Stimulated activated CD8-positive, alpha-beta memory T cell treated with anti-CD3 and anti-CD28 coated beads, Interleukin-2, amount 100 ng/mL, for 1 hour (primary cell): ENCODE measurements at regions not wholly inside any gene's neighbourhood (a gene's known extent, or its start where the extent isn't known, plus 50 kb on each side); places are given as distances from the start of the nearest gene placed in this dataset.
"Not testable (repeated sequence)": the region's sequence is repeated elsewhere in the genome, so short reads cannot be mapped to it uniquely, and the experiment has no call there.

Source experiments
- DNase-seq, 2 donors: peaks; one replicate each; pipeline ENCODE4 v3.0.0-alpha.2; 2020; ENCODE audit warnings: low read depth in 2 of 2

DNA sequence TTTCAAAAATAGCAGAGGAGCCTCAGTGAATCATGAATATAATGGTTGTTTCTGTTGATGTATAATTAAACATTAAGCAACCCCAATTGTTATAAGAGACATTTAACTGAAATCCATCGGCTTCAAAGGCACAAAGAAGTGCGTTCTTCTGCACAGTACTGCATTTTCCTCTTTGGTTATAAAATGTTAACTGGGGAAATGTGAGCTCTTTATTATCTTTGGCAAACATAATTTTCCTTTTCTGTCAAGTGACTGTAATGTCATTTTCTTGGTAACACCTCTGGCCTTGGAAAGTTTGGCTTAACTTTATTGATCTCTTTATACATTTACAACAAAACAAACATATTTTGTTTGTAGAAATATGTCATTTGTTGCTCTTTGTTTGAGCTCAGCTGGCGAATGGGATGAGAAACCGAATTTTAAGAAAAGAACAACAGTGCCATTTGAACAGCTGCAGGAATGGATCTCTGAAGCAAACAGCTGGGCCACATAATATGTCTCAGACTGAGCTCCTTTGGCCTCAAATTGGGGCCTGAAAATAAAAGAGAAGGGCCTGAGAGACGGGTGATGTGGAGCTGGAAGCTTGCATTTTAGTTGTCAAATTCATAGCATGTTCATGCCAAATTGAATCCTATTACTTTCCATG is 427.0 kb upstream of the SPTLC3 start:
- no peak for DNase-seq

DNA sequence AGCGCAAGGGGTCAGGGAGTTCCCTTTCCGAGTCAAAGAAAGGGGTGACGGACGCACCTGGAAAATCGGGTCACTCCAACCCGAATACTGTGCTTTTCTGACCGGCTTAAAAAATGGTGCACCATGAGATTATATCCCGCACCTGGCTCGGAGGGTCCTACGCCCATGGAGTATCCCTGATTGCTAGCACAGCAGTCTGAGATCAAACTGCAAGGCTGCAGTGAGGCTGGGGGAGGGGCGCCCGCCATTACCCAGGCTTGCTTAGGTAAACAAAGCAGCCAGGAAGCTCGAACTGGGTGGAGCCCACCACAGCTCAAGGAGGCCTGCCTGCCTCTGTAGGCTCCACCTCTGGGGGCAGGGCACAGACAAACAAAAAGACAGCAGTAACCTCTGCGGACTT is 426.1 kb upstream of the SPTLC3 start:
- not testable (repeated sequence) for DNase-seq

DNA sequence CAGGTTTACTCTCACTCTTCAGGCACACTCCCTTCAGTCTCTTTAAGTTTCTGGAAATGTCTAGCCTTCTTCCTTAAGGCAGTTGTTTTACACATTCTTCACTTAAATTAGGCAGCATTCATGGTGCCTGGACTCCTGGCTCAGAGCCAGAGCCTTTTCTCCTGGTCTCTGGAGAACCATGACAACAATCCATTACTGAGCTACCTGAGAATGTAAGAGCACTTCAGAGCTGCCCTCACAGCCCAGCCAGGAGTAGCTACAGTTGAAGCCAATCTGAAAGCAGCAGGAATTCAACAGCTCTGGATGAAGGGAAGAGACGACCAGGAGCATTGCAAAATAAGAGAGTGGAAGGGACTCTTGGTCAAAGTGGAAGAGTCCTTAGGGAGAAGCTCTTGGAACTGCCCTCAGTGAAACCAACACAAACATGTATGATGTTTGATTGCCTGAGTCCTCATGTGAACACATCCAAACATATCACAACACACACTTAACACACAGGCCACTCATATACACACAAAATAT is 416.8 kb upstream of the SPTLC3 start:
- no peak for DNase-seq

DNA sequence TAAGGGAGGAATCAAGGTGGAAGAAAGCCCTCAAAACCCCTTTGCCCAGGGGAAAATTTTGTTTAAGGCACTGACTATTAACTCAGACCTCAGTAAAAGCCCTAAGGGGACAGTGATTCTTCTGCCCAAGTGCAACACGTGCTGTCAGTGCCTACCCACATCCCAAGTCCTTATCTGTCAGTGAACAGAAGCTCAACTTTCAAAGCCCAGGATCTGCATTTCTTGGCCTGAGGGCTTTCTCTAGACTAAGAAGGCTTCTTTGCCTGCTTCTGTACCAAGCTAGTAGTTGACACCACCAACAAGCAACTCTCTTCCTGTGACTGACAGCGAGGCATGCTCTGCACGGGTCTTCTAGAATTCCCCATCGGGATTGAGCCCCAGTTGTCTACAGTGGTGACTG is 416.0 kb upstream of the SPTLC3 start:
- DNase-seq = no peak

DNA sequence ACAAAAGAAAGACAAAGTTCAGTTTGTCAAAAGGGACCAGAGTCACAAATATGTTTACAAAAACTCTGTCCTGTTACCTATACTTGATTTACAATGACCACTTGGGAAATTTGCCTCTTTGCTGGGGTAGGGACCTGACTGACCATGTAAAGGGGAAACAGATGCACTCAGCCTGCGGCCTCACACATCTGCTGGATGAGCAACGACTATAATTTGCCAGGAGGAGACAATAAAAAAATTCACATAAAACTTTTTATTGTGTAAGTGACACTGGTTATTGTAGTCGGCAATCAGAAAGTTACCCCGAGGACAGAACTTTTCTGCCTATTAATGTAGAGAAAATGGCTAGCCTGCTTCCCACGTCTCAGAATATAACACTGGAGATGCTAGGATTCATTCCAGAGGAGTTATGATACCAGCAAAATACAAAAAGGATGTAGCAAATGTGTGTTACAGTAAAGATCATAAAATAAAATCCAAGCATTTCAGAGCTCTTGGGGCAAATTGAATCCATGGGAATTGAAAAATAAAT is 415.4 kb upstream of the SPTLC3 start:
- no peak for DNase-seq

DNA sequence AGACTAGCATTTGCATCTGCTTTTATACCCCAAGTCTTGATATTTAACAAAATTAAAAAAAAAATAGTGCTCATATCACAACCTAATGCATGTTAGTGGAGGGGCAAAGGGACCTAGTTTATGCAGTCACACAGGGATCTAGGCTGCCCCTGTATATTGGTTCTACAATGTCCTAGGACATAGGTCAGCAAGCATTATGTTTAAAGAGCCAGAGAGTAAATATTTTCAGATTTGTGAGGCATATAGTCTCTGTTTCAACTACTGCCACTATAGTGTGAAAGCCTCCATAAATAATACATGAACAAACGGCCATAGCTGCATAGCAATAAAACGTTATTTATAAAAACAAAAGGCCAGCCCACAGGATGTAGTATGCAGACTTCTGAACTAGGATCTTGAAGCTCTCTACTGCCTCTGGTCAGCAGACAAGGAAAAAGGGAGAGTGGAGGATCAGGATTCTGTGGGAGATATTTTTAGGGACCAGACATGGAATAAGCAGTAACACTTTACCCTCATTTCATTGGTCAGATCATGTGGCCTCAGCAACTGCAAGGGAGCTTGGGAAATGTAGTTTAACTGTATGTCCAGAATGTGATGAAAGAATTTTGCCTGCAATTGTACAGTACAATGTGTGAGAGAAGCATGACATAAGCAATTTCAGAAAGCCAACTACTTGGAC is 414.2 kb upstream of the SPTLC3 start:
- DNase-seq = no peak

DNA sequence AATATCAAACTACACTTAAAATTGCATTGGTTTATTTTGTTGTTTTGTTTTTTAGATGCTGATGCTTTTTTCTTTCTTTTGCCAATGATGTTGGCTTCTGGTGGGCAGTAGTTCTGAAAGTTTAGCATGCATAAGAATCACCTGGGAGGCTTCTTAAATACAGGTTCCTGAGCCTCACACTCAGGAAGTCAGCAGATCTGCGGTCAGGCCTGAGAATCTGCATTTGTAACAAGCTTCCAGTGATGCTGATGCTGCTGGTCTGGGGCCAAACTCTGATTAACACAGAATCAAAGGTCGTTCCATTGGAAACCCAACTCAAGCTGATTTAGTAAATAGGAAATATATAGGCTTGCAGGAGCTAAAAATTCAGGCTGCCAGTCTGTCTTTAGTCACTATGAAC is 412.9 kb upstream of the SPTLC3 start:
- DNase-seq = no peak

DNA sequence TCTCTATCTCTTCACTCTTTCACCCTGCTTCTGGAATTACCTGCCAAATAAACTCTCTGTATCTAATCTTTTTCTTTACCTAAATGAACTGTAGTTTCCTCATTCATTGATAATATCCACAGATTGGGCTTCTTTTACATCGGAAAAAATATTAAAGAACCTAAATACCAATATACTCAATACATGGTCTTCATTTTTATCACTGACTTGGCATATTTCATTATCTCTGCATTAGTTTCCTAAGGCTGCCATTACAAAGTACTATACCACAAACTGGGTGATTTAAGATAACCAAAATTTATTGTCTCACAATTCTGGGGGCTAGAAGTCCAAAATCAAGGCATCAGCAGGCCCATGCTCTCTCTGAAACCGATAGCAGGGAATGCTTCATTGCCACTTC is 411.9 kb upstream of the SPTLC3 start:
- no peak for DNase-seq

DNA sequence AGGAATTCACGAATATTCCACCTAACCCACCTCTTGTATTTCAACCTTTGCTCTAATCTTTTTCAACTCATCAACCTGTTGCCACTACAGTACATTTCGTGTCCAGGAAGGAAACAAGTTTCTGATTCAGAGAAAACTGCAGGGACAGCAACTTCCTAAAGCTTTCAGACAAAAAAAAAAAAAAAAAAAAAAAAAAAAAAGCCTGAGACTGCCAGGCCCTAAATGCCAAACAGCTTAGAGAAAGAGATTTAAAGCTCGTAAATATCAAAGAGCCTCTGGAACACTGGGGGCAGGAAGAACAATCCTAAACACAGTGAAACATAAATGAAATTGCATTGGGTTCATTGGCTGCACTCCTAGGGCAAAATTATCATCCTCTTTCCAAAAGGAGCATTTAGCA is 411.2 kb upstream of the SPTLC3 start:
- no peak for DNase-seq

DNA sequence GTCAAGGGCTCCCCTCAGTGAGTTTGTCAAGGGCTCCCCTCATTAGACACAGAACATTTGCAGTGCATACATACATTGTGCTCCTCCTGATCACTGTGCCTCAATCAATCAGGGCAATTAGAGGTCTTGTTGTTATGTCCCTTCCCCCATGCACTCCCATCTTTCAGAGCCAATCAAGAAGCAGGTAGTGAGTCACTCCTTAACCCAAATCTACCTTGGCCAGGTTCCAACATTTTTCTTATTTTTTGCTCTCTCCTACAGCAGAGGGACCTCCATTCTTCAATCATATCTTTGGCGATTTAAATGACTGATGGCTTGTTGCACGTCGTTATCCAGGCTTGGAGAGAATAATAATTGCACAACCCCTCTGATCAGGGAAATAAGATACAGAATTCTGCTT is 409.9 kb upstream of the SPTLC3 start:
- no peak for DNase-seq

DNA sequence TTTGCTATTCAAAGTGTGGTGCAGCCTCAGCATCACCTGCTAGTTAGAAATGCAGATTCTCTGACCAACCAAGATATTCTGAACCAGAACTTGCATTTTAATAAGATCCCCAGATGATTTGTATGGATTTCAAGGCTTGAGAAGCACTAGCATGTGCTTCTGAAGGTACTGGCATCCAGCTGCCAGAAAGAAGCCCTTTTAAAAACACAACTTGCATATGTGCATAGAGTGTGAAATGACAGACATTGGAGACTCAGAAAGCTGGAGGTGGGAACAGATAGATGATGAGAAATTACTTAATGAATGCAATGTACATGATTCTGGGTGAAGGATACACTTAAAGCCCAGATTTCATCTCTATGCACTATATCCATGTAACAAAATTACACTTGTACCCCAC is 409.3 kb upstream of the SPTLC3 start:
- DNase-seq = no peak

DNA sequence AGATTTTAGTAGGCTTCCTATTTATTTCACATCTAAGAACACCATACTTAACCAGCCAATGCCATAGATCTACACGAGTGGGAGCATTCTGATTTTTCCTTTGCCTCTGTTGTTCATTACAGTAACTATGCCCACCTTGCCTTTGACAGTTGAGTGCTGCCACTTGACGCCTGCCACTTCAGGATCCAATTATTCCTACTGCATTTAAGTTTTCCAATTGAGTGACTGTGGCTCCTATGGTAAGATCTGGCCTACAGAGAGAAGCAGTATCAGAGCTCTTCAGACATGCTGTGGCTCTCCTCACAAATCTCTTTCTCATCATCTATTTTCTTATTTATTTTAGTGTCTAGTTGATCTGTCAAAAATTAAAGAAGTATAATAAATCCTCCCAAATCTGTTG is 403.0 kb upstream of the SPTLC3 start:
- DNase-seq = no peak

DNA sequence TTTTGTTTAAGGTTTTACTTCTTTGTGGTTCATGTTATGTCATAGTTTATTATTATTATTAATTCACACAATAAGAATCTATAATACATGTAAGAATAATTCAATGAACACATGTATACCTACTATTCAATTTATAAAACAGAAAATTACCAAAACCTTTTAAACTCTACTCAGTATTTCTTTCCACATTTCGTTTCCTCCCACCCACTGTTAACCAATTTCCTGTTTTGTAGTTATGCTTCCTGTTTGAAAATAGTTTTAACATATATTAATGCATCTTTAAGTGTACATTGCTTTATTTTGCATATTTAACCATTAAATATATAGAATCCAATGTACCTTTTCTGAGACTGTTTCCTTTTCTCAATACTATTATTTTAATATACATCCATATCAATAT is 397.9 kb upstream of the SPTLC3 start:
- DNase-seq = no peak

DNA sequence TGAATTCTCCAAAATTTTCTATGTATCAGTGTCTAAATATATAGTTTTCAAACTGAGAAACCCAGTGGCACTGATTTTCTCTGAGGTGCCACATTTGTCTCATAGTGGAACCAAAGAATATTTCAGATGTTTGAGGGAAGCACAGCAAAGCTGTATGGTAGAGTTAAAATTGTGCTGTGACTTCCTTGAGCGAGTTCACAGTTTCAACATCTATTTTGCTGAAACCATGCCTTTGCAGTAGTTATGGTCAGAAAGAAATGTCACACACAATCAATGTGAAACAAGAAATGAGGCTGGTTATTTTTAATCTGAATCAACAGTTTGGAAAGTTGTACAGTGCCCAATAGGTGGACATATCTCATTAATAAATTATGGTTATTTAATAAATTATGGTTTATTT is 394.0 kb upstream of the SPTLC3 start:
- no peak for DNase-seq

DNA sequence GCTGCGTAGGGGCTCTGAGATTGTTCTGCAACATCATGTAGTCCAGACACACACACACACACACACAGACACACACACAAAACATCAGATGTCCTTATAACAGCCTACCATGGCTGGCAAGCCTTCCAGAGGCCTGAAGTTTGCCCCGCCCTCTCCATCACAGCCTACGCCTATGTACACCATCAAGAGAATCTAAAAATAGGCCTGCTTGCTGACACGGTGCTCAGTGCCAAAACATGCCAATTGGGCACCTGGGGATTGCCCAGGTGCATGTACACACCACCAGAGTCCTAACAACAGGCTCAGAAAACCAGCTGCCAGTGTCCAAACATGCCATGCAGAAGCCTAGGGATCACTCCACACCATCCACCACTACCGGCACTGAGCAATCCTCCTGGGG is 391.7 kb upstream of the SPTLC3 start:
- DNase-seq = no peak

DNA sequence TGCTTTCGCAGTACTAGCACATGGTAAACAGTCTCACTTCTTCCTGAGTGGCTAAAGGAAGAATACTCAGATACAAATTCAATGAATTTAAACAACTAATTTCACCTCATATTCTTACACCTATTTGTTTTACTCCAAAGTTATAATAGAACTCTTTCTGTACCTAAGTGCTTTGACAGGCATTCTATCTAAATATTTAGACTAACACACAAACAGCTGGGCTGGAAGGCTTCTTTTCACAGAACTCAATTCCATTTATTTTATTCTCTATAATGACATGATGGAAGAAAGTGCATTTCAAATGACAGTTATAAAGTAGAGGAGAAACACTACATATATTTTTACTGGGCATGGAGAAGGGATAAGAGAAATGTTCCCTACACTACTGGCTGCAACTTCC is 384.9 kb upstream of the SPTLC3 start:
- DNase-seq = no peak

DNA sequence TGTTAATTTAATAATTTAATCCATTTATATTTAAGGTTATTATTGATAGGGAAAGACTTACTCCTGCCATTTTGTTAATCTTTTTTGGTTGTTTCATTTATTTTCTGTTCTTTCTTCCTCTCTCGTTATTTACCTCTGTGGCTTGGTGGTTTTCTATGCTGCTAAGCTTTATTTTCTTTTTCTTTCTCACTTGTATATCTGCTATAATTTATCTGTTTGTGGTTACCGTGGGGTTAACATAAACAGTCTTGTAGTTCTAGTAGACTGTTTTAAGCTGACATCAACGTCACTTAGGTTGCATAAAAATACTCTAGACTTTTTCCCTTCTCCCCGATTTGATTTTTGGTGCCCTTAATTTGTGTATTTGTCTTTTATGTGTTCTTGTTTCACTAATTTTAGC is 381.3 kb upstream of the SPTLC3 start:
- no peak for DNase-seq

DNA sequence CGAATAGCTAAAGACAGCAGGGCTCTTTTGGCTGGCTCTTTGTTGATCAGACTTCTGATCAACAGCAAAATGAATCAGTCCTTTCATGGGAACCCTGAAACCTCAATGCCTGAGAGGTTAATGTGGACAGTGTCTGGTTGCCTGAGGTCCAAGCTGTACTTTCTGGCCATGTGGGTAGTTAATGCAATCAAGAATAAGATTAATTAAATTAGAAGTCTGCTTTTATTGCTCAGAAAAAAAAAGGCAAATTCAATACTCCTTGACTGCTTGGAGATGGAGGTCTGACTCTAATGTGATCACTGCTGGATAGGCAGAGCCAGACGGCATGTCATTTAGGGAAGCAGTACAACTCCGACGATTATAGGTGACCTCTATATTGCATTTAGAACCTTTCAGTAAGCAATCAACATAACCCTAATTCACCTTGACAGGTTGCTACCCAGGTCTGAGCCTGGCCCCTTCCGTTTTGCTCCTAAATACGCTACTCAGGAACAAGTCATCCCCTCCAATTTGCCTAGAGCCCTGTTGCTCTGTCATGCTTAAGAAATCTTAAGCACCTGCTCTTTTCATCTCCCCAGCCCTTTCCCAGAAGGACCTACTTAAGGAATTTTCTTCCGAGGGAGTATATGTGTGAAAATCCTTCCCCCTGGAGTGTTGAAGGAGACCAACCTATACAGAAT is 370.0 kb upstream of the SPTLC3 start:
- no peak for DNase-seq

DNA sequence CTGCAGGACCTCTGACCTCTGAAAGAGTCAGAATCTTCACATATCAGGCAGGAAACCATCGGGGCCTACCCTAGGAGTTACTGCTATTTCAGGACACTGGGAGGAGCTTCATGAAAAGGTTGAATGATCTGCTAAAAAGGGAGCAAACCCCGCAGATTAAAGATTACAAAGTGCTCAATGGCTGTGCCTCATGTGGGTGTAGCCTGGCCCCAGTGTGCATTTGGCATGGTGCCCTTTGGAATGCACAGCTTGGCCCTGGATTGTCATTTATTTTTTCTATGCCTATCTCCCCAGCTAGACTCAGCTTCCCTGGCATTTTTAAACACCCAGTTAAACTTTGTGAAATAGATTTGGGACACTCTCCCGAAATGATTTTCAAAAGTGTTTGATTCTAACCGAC is 368.5 kb upstream of the SPTLC3 start:
- no peak for DNase-seq

DNA sequence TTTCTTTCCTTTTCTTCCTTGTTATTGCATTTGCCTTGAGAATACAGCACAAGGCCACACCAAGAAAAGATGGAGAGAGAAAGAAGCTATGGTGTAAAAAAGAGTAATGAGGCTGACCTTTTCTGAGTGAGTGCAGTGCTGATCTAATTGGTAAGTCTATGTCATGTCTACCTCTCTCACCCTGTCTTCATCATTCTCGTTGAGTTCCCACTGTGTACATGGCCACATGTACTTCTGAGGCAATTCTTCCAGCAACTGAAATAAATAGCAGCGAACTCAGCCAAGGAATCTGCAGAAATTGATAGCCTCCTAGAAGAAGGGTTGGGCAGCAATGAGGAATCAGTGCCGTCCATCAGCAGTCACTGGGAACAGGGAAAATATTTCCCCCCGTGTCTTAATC is 367.2 kb upstream of the SPTLC3 start:
- no peak for DNase-seq

DNA sequence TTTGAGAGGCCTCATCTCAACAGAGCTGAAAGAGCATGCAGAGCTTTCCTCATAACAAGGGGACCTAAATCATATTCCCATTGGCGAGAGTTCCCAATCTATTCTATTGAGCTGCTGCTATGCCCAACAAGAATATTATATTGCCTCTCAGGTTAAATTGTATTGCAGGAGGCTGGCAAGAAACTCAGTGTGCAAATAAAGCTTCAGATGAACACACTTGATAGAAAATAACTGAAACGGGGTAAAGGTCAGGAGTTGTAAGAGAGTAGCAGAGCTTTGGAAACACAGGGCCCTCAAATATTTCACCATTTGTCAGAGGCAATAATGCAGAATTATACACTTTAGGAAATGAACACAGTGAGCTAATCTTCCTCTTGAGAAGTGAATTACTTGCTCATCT is 364.3 kb upstream of the SPTLC3 start:
- no peak for DNase-seq

DNA sequence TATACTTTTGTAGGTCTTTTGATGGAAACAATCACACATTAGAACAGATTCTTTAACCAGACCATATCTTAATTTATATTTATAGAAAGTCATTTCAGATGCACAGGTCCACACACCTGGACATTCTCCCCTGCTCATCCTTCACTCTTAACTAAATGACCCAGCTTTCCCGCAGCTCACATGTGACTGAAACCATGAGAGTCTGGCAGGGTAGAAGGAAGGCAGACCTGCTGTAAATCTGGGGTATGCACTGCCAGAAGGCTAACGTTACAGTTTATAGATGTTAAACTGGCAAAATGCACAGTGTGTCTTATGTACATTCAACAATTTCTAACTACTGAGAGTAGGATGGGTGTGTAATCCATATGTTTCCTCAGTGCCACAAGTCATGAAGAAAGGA is 359.5 kb upstream of the SPTLC3 start:
- no peak for DNase-seq

DNA sequence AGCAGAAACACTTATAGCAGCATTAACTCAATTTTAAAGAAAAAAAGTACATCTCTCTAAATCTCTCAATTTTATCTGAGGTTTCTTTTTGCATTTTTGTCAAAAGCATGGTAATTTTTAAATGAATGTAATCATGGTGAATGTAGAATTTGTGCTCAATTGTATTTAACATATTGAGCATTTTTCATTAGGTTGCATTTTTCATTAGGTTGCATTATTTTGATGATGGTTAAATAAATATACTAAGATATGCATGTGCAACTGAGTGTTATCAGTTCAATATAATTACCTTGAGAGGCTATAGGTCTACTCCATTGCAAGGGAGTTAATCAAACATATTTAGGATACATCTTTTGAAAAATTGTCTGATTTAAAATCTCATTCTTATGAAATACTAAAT is 355.1 kb upstream of the SPTLC3 start:
- DNase-seq = no peak
